K562 (cell line): ENCODE measurements at regions not wholly inside any gene's neighbourhood (a gene's known extent, or its start where the extent isn't known, plus 50 kb on each side); places are given as distances from the start of the nearest gene placed in this dataset.

Source experiments
- GTF2E2 ChIP-seq: fragments of 200-800 bp; sonication (Bioruptor generic); IDR thresholded peaks from 2 replicates; pipeline ENCODE4 v1.6.1; 2016; ENCODE audit warnings: missing genetic modification characterization, missing compliant biosample characterization
- MXI1 ChIP-seq: IDR thresholded peaks from 2 replicates; pipeline ENCODE4 v1.6.1; 2011; ENCODE audit warnings: low read depth, mild to moderate bottlenecking, improper control_type of control experiment, low read length
- POU5F1 ChIP-seq: fragments of 150-350 bp; IDR thresholded peaks from 2 replicates; pipeline ENCODE4 v1.6.1; 2014; ENCODE audit warnings: borderline replicate concordance, low read length, low read depth, mild to moderate bottlenecking; ENCODE audit not compliant: partially characterized antibody
- SRSF1 ChIP-seq: fragments of 200-400 bp; formaldehyde crosslinking; IDR thresholded peaks from 2 replicates; pipeline ENCODE4 v1.6.1; 2017; ENCODE audit warnings: mild to moderate bottlenecking, low read depth, low read length, moderate library complexity
- ZNF121 ChIP-seq: sonication (generic); formaldehyde crosslinking; conservative IDR thresholded peaks from 2 replicates; pipeline ENCODE4 v1.8.0; 2022; ENCODE audit warnings: missing genetic modification reagents
- ZNF583 ChIP-seq: fragments of 250-450 bp; sonication (Bioruptor Pico); IDR thresholded peaks from 2 replicates; pipeline ENCODE4 v1.4.0; 2020
- TF ChIP-seq, protein P1 (sequence below), 2 experiments: fragments of 450-650 bp; formaldehyde crosslinking in 1 of 2; IDR thresholded peaks; 2 replicates each; pipeline versions ENCODE4 v1.4.0 to v1.6.1; 2014 to 2020; ENCODE audit warnings: mild to moderate bottlenecking in 2 of 2, borderline replicate concordance in 1 of 2, low read depth in 1 of 2

DNA sequence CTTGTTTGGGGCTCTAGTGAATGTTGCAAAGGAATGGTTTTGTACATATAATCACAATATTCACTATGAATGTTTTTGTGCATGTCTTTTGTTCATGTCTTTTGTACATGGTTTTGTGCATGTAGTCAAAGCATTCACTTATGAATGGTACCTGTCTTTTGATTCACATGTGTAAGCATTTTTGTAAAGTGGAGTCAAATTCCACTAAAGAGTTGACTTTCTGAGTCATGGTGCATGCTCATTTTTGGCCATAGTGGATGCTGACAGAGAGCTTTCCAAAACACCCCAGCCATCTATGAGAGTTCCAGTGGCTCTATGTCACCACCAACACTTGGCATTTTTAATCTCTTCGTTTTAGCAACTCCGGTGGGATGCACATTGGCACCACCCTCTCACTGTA, 1185.9 kb upstream of the TMEM132C start:
- TF ChIP-seq ZNF583 (no peak), SRSF1 (no peak), POU5F1 (no peak), ZNF121 (no peak), GTF2E2 (no peak), MXI1 (no peak)
- TF ChIP-seq, protein P1, sequence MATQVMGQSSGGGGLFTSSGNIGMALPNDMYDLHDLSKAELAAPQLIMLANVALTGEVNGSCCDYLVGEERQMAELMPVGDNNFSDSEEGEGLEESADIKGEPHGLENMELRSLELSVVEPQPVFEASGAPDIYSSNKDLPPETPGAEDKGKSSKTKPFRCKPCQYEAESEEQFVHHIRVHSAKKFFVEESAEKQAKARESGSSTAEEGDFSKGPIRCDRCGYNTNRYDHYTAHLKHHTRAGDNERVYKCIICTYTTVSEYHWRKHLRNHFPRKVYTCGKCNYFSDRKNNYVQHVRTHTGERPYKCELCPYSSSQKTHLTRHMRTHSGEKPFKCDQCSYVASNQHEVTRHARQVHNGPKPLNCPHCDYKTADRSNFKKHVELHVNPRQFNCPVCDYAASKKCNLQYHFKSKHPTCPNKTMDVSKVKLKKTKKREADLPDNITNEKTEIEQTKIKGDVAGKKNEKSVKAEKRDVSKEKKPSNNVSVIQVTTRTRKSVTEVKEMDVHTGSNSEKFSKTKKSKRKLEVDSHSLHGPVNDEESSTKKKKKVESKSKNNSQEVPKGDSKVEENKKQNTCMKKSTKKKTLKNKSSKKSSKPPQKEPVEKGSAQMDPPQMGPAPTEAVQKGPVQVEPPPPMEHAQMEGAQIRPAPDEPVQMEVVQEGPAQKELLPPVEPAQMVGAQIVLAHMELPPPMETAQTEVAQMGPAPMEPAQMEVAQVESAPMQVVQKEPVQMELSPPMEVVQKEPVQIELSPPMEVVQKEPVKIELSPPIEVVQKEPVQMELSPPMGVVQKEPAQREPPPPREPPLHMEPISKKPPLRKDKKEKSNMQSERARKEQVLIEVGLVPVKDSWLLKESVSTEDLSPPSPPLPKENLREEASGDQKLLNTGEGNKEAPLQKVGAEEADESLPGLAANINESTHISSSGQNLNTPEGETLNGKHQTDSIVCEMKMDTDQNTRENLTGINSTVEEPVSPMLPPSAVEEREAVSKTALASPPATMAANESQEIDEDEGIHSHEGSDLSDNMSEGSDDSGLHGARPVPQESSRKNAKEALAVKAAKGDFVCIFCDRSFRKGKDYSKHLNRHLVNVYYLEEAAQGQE (IDR thresholded peaks at IDR 0.05; ENCODE audit: borderline replicate concordance): no peak
- TF ChIP-seq, protein P1 (CRISPR knock-in tag; IDR thresholded peaks at IDR 0.05; ENCODE audit: low read depth): no peak
